Mesothelial cell of epicardium (in vitro differentiated cells): ENCODE measurements at regions not wholly inside any gene's neighbourhood (a gene's known extent, or its start where the extent isn't known, plus 50 kb on each side); places are given as distances from the start of the nearest gene placed in this dataset.

Experiments
- DNase-seq, 2 experiments: peaks; one replicate each; pipeline ENCODE4 v3.0.0; 2021; ENCODE audit warnings: low spot score in 2 of 2; ENCODE audit not compliant: unreplicated experiment in 2 of 2
- H3K27ac Mint-ChIP-seq: 2 replicates; pipeline ENCODE4 v1.8.0; 2021; ENCODE audit warnings: mixed read lengths
- H3K27me3 Mint-ChIP-seq: 2 replicates; pipeline ENCODE4 v1.8.0; 2021; ENCODE audit warnings: low read depth, mixed read lengths
- H3K36me3 Mint-ChIP-seq: 2 replicates; pipeline ENCODE4 v1.8.0; 2021; ENCODE audit warnings: mixed read lengths
- H3K4me1 Mint-ChIP-seq: 2 replicates; pipeline ENCODE4 v1.8.0; 2021; ENCODE audit warnings: mixed read lengths
- H3K4me3 Mint-ChIP-seq: 2 replicates; pipeline ENCODE4 v1.8.0; 2021; ENCODE audit warnings: mild to moderate bottlenecking, moderate library complexity, mixed read lengths
- H3K9me3 Mint-ChIP-seq: 2 replicates; pipeline ENCODE4 v1.8.0; 2021; ENCODE audit warnings: mixed read lengths
- CTCF ChIP-seq: fragments of 200-600 bp; sonication (generic); IDR thresholded peaks from one replicate; pipeline ENCODE4 v1.5.0; 2021; ENCODE audit warnings: antibody characterized with exemption; ENCODE audit not compliant: unreplicated experiment

DNA sequence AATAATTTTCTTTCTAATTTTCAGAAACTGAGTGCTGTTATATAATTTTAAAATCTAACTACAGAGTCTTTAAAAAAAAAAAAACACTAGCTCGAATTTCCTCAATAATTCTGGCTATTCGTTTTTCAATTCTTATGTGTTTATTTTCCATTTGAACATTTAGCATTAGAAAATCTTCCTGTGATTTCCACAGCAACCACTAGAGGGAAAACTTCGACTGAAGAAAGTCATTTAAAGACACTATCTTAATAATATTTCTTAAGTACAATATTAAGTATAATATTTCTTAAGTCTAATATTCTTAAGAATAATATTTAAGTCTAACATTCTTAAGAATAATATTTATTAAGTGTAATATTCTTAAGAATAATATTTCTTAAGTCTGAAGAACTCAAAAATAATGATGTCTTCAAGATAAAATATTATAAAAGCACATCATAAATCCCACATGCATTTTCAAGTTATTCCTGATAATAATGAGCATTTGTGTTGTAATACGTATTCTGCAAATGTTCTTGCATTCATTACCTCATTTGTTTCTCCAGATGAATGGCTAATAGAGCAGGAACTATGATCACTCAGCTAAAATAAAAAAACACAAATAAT, 118.4 kb upstream of the WDR17 start:
- no peak overlapping the region for H3K4me3 Mint-ChIP-seq
- no peak overlapping the region for H3K27ac Mint-ChIP-seq
- H3K27me3 Mint-ChIP-seq, result no peaks in the 10 kb centered on the region
- no peaks in the 10 kb centered on the region for H3K4me1 Mint-ChIP-seq
- no peaks in the 10 kb centered on the region for H3K36me3 Mint-ChIP-seq
- DNase-seq, result no peak
- peak; percentile 86 for TF ChIP-seq CTCF
- H3K9me3 Mint-ChIP-seq, result peaks cover 5% of the 10 kb centered on the region

GRCh38 chr4:175951794-175952193, 113.8 kb upstream of the WDR17 start:
- TF ChIP-seq CTCF, result no peak
- no peak overlapping the region for H3K4me3 Mint-ChIP-seq
- H3K4me1 Mint-ChIP-seq, result no peaks in the 10 kb centered on the region
- no peaks in the 10 kb centered on the region for H3K27me3 Mint-ChIP-seq
- no peaks in the 10 kb centered on the region for H3K36me3 Mint-ChIP-seq
- no peak for DNase-seq
- no peak overlapping the region for H3K27ac Mint-ChIP-seq
- no peaks in the 10 kb centered on the region for H3K9me3 Mint-ChIP-seq

DNA sequence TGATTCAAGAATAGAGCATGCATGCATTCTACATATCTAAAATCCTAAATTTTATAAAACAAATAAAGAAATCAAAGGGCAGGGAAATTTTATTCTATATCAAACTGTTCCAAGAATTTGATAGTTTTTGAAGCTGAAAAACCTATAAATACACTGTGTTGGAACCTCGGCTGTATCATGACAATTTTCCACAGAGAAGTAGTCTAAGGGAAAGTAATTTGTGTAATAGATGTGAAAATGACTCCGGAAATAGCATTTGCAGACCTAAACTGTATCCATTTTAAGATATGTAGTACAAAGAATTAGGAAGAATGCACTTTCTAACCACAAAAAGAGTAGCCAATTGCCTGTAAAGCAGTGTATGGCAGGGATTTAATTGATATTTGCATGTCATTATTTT, 112.5 kb upstream of the WDR17 start:
- H3K4me1 Mint-ChIP-seq, result no peaks in the 10 kb centered on the region
- H3K27me3 Mint-ChIP-seq, result no peaks in the 10 kb centered on the region
- H3K36me3 Mint-ChIP-seq, result no peaks in the 10 kb centered on the region
- H3K27ac Mint-ChIP-seq, result no peak overlapping the region
- no peaks in the 10 kb centered on the region for H3K9me3 Mint-ChIP-seq
- DNase-seq, result no peak
- TF ChIP-seq CTCF, result no peak
- no peak overlapping the region for H3K4me3 Mint-ChIP-seq

DNA sequence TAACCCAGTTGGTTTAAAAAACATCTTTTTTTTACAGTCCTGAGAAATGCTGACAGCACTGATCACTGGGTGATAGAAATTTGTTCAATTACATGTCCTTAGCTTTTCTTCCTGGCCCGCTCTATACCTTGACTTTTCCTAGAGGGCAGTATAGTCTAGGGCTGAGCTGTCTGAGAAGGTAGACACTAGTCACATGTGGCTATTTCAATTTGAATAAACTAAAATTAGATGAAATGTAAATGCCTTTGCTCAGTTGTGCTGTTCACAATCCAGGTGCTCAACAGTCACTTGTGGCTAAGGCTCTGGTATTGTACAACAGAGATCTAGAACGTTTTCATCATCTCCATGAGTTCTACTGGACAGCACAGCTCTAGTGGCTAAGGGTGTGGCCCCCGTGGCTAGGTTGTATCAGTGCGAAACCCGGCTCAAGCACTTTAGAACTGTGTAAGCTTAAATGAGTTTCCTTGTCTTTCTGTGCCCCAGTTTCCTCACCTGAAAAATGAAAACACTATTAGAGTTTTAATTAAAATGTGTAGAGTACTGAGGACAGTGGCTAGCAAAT, 111.6 kb upstream of the WDR17 start:
- no peaks in the 10 kb centered on the region for H3K36me3 Mint-ChIP-seq
- no peak for TF ChIP-seq CTCF
- no peak for DNase-seq
- no peaks in the 10 kb centered on the region for H3K4me1 Mint-ChIP-seq
- H3K9me3 Mint-ChIP-seq, result no peaks in the 10 kb centered on the region
- no peak overlapping the region for H3K27ac Mint-ChIP-seq
- H3K4me3 Mint-ChIP-seq, result no peak overlapping the region
- H3K27me3 Mint-ChIP-seq, result peaks cover 4% of the 10 kb centered on the region

- Mint-ChIP-seq H3K4me1 (no peaks in the 10 kb centered on the region), H3K4me3 (no peak overlapping the region), H3K36me3 (no peaks in the 10 kb centered on the region), H3K27ac (no peak overlapping the region), H3K9me3 (no peaks in the 10 kb centered on the region), H3K27me3 (peaks cover 6% of the 10 kb centered on the region)
- DNase-seq, result no peak
- no peak for TF ChIP-seq CTCF
Observed at GRCh38 chr4:175954685-175955084, 111.0 kb upstream of the WDR17 start.
